Forelimb muscle (tissue), 1 donor: ENCODE measurements at regions not wholly inside any gene's neighbourhood (a gene's known extent, or its start where the extent isn't known, plus 50 kb on each side); places are given as distances from the start of the nearest gene placed in this dataset.
"Not testable (repeated sequence)": the region's sequence is repeated elsewhere in the genome, so short reads cannot be mapped to it uniquely, and the experiment has no call there.

ENCODE experiments used
- DNase-seq: peaks from one replicate; pipeline ENCODE4 v3.0.0-alpha.2; 2013; ENCODE audit warnings: low read depth

DNA sequence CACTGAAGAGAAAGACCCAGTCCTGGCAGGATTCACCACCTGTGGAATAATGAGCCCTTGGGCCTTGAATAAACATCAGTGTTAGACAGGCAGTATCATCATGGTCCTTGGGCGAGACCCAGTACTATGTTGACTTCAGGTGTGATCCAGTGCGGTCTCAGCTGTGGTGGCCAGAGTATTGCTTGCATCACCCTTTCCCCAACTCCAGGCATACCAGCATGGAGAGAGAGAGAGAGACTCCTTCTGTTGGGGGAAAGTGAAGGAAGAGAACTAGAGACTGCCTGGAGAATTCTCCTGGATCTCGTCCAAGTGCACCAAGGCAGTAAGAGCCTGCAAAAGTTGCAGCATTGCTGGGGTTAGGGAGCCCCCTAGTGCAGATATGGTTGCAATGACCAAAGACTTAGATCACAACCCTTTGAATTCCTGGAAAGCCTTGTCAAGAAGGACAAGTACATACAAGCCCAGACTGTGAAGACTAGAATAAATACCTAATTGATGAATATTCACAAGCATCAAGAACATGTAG, 61.1 kb upstream of the VAMP7 start:
- DNase-seq, result peak; percentile 36

- DNase-seq, result no peak
Observed at GRCh38 chrX:155819525-155819924, 61.6 kb upstream of the VAMP7 start.

- not testable (repeated sequence) for DNase-seq
Observed at GRCh38 chrX:155814391-155814790, 66.8 kb upstream of the VAMP7 start.

DNA sequence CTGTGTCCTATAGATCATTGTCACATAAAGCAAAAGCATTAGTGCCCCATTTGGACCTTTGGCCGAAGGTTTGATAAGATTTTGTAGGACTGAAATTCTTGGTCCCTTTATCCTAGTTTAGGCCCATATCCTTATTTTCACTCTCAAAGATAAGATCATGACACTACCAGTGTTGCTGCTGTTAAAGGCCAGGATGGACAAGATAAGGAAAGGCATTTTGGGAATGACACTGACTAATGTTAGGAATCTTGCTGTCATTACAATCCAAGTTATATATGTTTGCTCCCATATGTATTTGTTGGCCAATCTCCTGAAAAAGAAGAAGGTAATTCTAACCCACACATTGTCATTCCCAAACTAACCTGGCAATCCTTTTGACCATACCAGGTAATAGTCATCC, 101.3 kb upstream of the VAMP7 start:
- no peak for DNase-seq

GRCh38 chrX:155778844-155779553, 102.1 kb upstream of the VAMP7 start:
- no peak for DNase-seq

- no peak for DNase-seq
Observed at GRCh38 chrX:155774387-155774786, 106.8 kb upstream of the VAMP7 start.

GRCh38 chrX:155767876-155768769, 113.0 kb upstream of the VAMP7 start:
- no peak for DNase-seq

DNA sequence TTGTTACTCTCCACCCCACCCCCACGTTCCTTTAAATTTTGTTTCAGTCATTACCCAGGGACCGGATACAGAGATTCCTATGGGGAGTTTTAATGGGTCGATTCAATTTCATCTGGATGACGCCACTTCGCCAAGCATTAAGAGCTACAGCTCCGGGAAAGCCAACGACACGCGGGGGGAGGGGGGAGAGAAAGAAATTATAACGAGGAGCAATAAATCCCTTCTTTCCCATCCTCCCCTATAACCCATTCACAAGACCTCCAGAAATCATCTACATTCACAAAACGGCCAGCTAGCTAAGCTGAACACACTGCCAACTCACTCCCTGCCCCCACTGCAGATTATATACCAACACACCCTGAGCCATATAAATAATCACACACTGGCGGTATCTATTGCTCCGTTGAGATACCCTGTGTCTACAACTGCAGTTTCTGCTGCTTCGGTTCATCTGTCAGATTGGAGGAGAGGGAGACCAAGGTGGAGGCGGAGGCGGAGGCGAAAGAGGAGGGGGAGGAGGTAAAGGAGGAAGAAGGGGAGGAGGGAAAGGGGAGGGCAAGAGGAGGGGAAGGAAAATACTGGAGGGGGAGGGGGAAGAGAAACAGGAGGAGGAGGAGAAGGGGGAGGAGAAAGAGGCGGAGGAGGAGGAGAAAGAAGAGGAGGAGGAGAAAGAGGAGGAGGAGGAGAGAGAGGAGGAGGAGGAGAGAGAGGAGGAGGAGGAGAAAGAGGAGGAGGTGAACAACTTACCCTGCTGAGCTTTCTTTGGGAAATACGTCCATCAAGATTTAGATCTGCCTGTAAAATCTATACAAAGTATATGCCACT, 113.9 kb upstream of the VAMP7 start:
- DNase-seq, result peak; percentile 61

DNA sequence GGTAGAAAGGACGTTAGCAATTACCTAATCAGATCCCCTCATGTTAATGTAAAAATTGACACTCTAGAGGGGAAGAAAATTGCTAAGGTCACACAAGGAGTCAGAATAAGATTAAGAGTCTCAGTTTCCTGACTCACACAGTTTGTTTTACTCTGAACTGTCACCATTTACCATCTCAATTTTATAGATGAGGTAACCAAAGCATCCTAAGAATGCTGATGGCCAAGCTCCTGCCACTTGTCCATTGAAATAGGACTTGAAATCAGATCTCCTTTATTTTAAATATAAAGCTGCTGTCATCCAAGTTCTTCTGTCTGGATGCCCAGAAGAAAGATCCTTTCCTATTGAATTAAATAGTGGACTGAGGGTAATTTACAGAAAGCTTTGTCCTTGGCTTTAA, 114.8 kb upstream of the VAMP7 start:
- DNase-seq, result no peak

DNA sequence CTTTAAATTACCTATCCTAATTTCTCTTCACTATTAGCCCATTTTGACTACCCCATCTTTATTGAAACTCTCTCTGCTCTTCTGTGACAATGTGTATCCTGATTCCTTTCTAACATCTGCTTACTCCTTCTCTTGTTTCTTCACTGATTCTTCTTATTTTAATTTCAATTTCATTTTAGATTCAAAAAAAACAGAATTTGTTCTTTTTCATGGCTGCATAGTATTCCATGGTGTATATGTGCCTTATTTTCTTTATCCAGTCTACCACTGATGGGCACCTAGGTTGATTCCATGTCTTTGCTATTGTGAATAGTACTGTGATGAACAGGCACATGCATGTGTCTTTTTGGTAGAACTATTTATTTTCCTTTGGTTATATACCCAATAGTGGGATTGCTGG, 120.0 kb upstream of the VAMP7 start:
- DNase-seq, result no peak

DNA sequence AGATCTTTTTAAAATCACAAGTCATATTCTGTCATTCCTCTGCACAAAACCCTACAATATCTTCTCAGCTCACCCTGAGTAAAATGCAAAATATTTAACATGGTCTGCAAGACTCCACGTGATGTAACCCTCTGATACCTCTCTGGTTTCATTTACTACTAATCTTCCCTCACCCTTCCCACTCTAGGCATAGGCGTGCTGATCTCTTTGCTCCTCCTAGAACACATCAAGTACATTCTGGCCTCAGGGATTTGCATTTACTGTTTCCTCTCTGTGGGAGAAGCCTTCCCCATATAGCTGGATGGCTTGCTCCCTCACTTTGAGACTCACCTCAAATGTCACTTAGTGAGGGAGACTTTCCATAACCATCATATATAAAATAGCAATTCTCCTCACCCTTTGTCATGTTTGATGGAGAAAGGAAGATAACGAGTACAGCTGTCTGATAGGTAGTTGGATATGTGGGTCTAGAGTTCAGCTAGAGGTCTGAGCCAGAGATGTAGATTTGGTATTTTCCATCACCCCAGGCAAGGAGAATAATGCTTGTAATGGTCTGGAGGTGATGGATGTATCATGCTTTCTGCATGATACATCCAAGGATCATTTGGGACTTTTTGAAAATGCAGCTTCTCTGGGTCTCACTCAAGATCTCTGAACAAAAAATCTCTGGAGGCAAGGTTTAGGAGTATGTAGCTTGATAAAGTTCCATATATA, 123.9 kb upstream of the VAMP7 start:
- DNase-seq, result no peak

DNA sequence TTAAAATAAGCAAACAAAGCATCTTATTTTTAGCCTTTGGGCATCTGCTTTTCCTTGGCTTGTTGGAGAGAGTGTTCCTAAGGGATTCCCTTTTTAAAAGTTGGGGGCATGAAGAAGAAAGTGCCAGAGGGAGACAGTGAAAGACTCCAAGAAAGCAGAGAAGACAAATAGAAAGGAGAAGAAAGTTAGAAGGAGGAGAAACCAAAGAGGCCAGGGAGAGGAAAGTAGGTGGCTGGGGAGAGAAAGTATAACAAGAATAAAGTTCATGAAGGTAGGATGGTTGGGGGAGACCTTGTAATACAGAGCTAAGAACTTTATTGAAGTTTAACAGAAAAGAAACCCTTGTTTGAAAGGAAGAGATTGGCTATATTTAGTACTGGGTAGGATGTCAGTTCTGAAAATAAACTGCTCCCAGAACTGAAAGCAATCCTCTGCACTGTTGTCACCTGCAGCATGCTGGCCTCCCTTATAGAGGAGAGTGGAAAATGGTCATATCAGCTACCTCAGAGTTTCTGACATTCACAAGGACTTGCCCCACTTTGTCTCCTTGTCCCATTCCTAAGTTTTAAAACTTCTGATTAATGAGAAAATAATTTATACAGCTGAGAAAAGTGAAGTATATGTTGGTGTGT, 125.3 kb upstream of the VAMP7 start:
- no peak for DNase-seq

- DNase-seq, result no peak
Observed at GRCh38 chrX:155751131-155751530, 130.0 kb upstream of the VAMP7 start.

DNA sequence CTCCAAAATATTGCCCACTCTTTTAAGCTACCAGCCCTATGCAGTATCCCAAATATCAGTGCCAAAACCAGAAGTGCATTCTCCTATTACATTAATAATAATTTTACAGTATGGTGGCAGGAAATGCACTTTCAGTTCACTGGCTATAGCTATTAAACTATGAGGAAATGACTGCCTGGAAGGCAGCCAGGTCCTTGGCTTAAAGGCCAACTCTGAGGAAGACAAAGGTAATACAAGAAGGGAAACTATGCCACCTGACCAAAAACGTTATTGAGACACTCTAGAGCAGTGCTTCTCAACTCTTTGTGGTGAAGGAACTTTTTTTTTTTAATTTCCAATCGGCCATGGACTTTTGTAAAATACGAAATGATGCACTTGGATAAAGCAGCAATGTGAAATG, 133.6 kb upstream of the VAMP7 start:
- DNase-seq, result no peak

DNA sequence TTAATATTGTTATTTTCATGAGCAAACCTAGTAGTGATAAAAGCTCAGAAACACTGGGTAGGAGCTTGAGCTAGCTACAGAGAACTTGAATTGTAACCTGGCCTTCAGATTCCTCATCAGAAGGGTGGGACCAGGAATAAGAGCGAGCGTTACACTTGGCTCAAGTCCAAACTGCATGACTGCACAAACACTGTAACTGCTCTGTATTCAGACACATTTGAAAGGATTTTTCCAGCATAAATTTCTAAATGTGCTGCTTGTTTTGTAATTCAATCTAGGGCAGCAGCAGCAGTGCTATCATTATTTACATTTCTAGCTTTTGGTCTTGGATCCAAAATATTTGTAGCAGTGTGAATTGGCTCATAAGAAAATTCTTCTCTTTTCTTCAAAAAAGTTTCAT, 133.0 kb upstream of the TMLHE start:
- DNase-seq, result no peak

GRCh38 chrX:155744534-155744933, 131.8 kb upstream of the TMLHE start:
- DNase-seq, result no peak

DNA sequence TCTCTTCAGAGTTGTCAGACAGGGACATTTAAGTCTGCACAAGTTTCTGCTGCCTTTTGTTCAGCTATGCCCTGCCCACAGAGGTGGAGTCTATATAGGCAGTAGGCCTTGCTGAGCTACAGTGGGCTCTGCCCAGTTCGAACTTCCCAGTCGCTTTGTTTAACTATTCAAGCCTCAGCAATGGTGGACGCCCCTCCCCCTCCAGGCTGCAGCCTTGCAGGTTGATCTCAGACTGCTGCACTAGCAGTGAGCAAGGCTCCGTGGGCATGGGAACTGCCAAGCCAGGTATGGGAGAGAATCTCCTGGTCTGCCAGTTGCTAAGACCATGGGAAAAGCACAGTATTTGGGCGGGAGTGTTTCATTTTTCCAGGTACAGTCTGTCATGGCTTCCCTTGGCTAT, 115.6 kb upstream of the TMLHE start:
- not testable (repeated sequence) for DNase-seq

GRCh38 chrX:155718972-155719586, 106.3 kb upstream of the TMLHE start:
- DNase-seq, result no peak

DNA sequence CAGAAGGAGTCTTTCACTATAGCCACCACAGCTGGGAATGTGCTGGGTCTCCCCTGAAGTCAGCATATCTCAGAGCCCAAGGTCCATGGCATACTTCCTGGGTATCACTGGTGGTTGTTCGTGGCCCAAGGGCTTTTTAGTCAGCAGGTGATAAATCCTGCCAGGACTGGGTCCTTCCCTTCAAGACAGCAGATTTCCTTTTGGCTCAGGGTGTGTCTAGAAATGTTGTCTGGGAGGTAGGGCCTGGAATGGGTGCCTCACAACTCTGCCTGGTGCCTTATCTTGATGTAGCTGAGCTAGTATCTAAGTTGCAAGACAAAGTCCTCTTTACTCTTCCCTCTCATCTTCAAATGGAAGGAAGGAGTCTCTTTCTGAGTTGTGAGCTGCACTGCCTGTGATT, 102.4 kb upstream of the TMLHE start:
- DNase-seq, result no peak

DNA sequence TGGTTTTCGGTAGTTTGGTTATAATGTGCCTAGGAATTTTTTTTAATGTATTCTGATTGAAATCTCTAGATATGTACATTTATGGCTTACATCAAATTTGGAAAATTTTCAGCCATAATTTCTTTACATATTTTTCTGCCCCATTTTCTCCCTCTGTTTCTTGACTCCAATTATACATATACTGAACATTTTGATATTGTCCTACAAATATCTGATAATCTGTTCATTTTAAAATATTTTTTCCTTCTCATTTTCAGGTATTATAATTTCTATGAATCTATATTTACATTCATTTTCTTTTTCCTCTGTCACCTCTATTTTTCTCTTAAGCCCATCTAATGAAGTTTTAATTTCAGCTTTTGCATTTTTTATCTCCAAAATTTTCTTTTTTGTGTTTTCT, 82.7 kb upstream of the TMLHE start:
- no peak for DNase-seq
